ENCODE measurements at regions not wholly inside any gene's neighbourhood (a gene's known extent, or its start where the extent isn't known, plus 50 kb on each side); places are given as distances from the start of the nearest gene placed in this dataset.

DNA sequence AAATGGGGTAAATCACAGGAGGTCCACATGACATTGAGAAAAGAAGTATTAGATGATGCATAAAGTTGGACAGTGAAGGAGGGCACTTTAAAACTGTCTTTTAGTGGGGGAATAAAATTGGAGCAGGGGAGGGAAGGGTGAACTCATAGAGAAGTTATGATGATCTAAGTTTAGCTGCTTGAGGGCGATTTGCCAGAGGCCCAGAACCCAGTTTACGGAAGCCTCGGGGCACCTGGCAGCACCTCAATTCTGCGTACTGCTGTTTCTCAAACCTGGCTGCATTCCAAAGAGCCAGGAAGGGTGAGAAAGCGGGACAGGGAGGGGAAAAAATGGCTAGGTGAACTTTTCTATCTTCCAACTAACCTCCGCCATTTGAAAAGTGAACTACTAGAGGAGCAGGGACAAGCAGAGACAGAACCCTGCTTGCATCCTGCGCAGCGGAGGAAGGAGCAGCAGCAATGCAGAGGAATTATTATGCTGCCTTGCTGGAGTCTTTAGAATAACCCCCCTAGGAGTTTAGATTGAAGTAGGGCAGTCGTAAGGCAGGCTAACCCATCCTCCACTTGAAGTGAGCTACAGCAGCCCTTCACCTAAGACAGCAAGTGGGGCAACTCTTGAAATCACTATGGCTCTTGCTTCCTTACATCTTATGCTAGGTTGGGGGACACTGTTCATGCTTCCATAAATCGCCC lies 316.8 kb downstream of the BRINP1 start:
- no peaks in the 10 kb centered on the region for H3K27me3 Mint-ChIP-seq (ENCODE audit: low read depth)

DNA sequence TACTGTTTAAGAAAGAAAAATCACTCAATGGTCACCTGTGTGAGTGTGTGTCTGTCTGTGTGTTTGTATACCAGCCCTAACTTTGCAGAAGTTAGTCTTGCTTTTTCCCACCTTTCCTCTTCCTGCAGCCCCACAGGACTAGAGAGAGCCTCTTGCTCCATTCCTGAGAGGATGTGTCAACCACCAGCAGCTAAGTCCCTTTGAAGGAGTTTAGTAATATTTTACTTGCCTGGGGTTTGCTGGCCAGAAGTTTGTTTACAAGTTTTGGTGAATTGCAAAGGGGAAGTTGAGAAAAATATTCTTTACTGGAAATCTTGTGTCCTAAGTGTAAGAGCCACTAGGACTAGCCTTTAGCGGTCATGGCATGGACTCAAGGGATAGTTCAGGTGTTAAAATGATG lies 316.2 kb downstream of the BRINP1 start:
- TF ChIP-seq, protein P1, sequence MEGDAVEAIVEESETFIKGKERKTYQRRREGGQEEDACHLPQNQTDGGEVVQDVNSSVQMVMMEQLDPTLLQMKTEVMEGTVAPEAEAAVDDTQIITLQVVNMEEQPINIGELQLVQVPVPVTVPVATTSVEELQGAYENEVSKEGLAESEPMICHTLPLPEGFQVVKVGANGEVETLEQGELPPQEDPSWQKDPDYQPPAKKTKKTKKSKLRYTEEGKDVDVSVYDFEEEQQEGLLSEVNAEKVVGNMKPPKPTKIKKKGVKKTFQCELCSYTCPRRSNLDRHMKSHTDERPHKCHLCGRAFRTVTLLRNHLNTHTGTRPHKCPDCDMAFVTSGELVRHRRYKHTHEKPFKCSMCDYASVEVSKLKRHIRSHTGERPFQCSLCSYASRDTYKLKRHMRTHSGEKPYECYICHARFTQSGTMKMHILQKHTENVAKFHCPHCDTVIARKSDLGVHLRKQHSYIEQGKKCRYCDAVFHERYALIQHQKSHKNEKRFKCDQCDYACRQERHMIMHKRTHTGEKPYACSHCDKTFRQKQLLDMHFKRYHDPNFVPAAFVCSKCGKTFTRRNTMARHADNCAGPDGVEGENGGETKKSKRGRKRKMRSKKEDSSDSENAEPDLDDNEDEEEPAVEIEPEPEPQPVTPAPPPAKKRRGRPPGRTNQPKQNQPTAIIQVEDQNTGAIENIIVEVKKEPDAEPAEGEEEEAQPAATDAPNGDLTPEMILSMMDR (conservative IDR thresholded peaks at IDR 0.05), result no peak
- Mint-ChIP-seq H3K4me3 (no peak overlapping the region), H3K36me3 (ENCODE audit: low read depth) (no peaks in the 10 kb centered on the region), H3K9me3 (no peaks in the 10 kb centered on the region), H3K4me1 (no peaks in the 10 kb centered on the region), H3K27me3 (ENCODE audit: low read depth) (no peaks in the 10 kb centered on the region), H3K27ac (ENCODE audit: unreplicated experiment) (no peak overlapping the region)
- DNase-seq (ENCODE audit: low read depth, low spot score), result no peak

More for the DNA sequence above, 316.8 kb downstream of the BRINP1 start:
- H3K9me3 Mint-ChIP-seq, result no peaks in the 10 kb centered on the region
- TF ChIP-seq, protein P1 (conservative IDR thresholded peaks at IDR 0.05), result no peak
- DNase-seq (ENCODE audit: low read depth, low spot score), result no peak
- H3K36me3 Mint-ChIP-seq (ENCODE audit: low read depth), result no peaks in the 10 kb centered on the region
- H3K4me3 Mint-ChIP-seq, result no peak overlapping the region
- no peaks in the 10 kb centered on the region for H3K4me1 Mint-ChIP-seq
- no peak overlapping the region for H3K27ac Mint-ChIP-seq (ENCODE audit: unreplicated experiment)

DNA sequence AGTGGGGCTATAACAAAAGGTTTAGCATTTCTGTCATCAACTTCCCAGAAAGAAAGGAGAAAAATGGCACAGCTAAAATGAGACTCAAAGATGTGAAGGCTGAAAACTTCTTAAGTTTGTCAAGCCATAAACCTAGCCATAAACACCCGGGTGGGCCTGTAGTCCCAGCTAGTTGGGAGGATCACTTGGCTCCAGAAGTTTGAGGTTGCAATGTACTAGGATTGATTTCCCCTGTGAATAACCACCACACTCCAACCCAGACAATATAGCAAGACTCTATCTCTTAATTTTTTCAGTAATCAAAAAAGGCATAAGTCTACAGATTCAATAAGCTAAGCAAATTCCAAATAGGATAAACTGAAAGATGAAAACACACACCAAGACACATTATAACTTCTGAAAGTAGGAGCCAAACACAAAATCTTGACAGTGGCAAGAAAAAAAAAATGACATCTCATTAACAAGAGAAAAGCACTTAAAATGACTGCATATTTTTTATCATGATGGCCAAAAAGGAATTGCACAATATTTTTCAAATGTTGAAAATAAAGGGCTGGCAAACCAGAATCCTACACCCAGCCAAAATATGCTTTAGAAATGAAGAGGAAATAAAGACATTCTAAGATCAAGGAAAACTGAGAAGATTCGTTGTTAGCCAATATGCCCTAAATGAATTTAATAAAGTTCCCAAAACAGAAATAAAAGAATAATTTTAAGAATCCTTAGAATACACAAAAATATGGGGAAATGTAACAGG lies 308.4 kb downstream of the BRINP1 start:
- no peak overlapping the region for H3K27ac Mint-ChIP-seq (ENCODE audit: unreplicated experiment)
- no peaks in the 10 kb centered on the region for H3K9me3 Mint-ChIP-seq
- no peaks in the 10 kb centered on the region for H3K27me3 Mint-ChIP-seq (ENCODE audit: low read depth)
- DNase-seq (ENCODE audit: low read depth, low spot score), result no peak
- TF ChIP-seq, protein P1 (conservative IDR thresholded peaks at IDR 0.05), result no peak
- H3K4me3 Mint-ChIP-seq, result no peak overlapping the region
- no peaks in the 10 kb centered on the region for H3K36me3 Mint-ChIP-seq (ENCODE audit: low read depth)
- no peaks in the 10 kb centered on the region for H3K4me1 Mint-ChIP-seq

DNA sequence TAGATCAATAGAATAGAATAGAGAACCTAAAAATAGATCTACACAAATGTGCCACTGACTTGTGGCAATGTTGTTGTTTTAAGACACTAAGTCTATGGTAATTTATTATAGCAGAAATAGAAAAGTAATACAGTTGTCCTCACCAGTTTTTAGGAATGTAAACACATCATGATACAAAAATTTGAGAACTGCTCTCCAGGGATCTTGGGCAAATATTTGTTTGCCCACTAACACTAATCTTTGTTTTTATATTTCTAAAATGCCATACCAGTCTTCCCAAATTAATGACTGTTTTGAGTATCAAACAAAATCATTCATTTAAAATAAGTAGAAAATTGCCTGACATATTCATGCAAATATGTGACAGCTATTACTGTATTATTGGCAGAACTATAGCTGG lies 297.6 kb downstream of the BRINP1 start:
- Mint-ChIP-seq H3K9me3 (no peaks in the 10 kb centered on the region), H3K36me3 (ENCODE audit: low read depth) (no peaks in the 10 kb centered on the region), H3K4me3 (no peak overlapping the region), H3K4me1 (no peaks in the 10 kb centered on the region), H3K27me3 (ENCODE audit: low read depth) (no peaks in the 10 kb centered on the region), H3K27ac (ENCODE audit: unreplicated experiment) (no peak overlapping the region)
- no peak for DNase-seq (ENCODE audit: low read depth, low spot score)
- TF ChIP-seq, protein P1 (conservative IDR thresholded peaks at IDR 0.05), result no peak

DNA sequence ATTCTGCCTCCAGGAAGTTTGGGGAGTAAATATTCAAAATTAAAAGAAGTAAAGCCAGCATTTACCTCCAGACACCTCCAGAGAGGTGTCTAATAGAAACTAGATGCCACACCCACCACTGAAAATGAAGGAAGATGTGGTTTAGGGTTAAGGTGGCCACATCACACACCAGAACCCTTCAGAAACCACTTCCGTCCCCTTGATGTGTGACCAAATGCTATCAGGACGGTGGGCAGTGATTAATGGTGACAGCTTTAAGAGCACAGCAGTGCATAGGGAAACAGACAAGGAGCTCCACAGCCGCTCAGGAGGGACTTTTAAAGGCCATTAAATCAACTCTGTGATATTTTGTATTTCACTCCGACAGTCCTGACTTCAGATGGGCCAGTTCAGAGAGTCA lies 295.2 kb downstream of the BRINP1 start:
- Mint-ChIP-seq H3K36me3 (ENCODE audit: low read depth) (no peaks in the 10 kb centered on the region), H3K4me3 (no peak overlapping the region), H3K27me3 (ENCODE audit: low read depth) (peaks cover 3% of the 10 kb centered on the region), H3K27ac (ENCODE audit: unreplicated experiment) (no peak overlapping the region), H3K4me1 (no peaks in the 10 kb centered on the region), H3K9me3 (no peaks in the 10 kb centered on the region)
- TF ChIP-seq, protein P1 (conservative IDR thresholded peaks at IDR 0.05), result no peak
- no peak for DNase-seq (ENCODE audit: low read depth, low spot score)
